ENCODE measurements at regions not wholly inside any gene's neighbourhood (a gene's known extent, or its start where the extent isn't known, plus 50 kb on each side); places are given as distances from the start of the nearest gene placed in this dataset.

GRCh38 chr18:25425024-25425423 lies 73.1 kb upstream of the ZNF521 start:
- no peak for DNase-seq

GRCh38 chr18:25423760-25424159 lies 71.8 kb upstream of the ZNF521 start:
- DNase-seq = no peak

GRCh38 chr18:25423267-25423666 lies 71.3 kb upstream of the ZNF521 start:
- no peak for DNase-seq

GRCh38 chr18:25422230-25422629 lies 70.3 kb upstream of the ZNF521 start:
- DNase-seq = no peak

- DNase-seq = no peak
These were observed 68.3 kb upstream of the ZNF521 start for GRCh38 chr18:25420077-25420825.

GRCh38 chr18:25416374-25416773 lies 64.4 kb upstream of the ZNF521 start:
- no peak for DNase-seq

GRCh38 chr18:25409971-25410370 lies 58.0 kb upstream of the ZNF521 start:
- no peak for DNase-seq

GRCh38 chr18:25408293-25408692 lies 56.3 kb upstream of the ZNF521 start:
- no peak for DNase-seq
